AG04450 (cell line): ENCODE measurements at regions not wholly inside any gene's neighbourhood (a gene's known extent, or its start where the extent isn't known, plus 50 kb on each side); places are given as distances from the start of the nearest gene placed in this dataset.

ENCODE experiments used
- CTCF ChIA-PET: fragments of 300-600, 350-600 bp; formaldehyde crosslinking; extraction: SDS; loops from one replicate; lab custom pipeline; 2022; ENCODE audit warnings: antibody characterized with exemption, inconsistent platforms; lab: Charles Lee
- POLR2A ChIA-PET: fragments of 350-600 bp; formaldehyde crosslinking; extraction: SDS; loops from one replicate; lab custom pipeline; 2021; ENCODE audit warnings: antibody characterized with exemption, inconsistent platforms; lab: Yijun Ruan, JAX
- DNase-seq: peaks from one replicate; pipeline ENCODE4 v3.0.0-alpha.2; 2011; ENCODE audit warnings: low read depth, low spot score
- H3K27ac ChIP-seq: one replicate; pipeline ENCODE4 v1.5.1; 2012; ENCODE audit warnings: low read depth, low read length, control low read depth
- H3K27me3 ChIP-seq: one replicate; pipeline ENCODE4 v1.6.0; 2012; ENCODE audit warnings: low read length; ENCODE audit not compliant: control insufficient read depth, insufficient read depth
- H3K4me3 ChIP-seq: 2 replicates; pipeline ENCODE4 v1.5.1; 2011; ENCODE audit warnings: mild to moderate bottlenecking, low read depth, low read length, control low read depth
- H3K9me3 ChIP-seq: 2 replicates; pipeline ENCODE4 v1.5.1; 2012; ENCODE audit warnings: low read length; ENCODE audit not compliant: control insufficient read depth, insufficient read depth
- TF ChIP-seq, protein P1 (sequence below): IDR thresholded peaks from 2 replicates; pipeline ENCODE4 v1.5.1; 2011; ENCODE audit warnings: low read depth, low read length, control low read depth, inconsistent platforms

GRCh38 chr3:5425371-5425770, 237.9 kb downstream of the EDEM1 start:
- H3K4me3 ChIP-seq = no peak overlapping the region
- POLR2A ChIA-PET = no interaction called here
- no peaks in the 10 kb centered on the region for H3K27me3 ChIP-seq
- TF ChIP-seq, protein P1, sequence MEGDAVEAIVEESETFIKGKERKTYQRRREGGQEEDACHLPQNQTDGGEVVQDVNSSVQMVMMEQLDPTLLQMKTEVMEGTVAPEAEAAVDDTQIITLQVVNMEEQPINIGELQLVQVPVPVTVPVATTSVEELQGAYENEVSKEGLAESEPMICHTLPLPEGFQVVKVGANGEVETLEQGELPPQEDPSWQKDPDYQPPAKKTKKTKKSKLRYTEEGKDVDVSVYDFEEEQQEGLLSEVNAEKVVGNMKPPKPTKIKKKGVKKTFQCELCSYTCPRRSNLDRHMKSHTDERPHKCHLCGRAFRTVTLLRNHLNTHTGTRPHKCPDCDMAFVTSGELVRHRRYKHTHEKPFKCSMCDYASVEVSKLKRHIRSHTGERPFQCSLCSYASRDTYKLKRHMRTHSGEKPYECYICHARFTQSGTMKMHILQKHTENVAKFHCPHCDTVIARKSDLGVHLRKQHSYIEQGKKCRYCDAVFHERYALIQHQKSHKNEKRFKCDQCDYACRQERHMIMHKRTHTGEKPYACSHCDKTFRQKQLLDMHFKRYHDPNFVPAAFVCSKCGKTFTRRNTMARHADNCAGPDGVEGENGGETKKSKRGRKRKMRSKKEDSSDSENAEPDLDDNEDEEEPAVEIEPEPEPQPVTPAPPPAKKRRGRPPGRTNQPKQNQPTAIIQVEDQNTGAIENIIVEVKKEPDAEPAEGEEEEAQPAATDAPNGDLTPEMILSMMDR = no peak
- no peak for DNase-seq
- H3K27ac ChIP-seq = no peak overlapping the region
- H3K9me3 ChIP-seq = no peaks in the 10 kb centered on the region
- CTCF ChIA-PET = interaction anchor here (0.7 kb wide), 1 partner anchor 34 kb away, joined by 4 read pairs; no protein-coding TSS in a partner anchor

DNA sequence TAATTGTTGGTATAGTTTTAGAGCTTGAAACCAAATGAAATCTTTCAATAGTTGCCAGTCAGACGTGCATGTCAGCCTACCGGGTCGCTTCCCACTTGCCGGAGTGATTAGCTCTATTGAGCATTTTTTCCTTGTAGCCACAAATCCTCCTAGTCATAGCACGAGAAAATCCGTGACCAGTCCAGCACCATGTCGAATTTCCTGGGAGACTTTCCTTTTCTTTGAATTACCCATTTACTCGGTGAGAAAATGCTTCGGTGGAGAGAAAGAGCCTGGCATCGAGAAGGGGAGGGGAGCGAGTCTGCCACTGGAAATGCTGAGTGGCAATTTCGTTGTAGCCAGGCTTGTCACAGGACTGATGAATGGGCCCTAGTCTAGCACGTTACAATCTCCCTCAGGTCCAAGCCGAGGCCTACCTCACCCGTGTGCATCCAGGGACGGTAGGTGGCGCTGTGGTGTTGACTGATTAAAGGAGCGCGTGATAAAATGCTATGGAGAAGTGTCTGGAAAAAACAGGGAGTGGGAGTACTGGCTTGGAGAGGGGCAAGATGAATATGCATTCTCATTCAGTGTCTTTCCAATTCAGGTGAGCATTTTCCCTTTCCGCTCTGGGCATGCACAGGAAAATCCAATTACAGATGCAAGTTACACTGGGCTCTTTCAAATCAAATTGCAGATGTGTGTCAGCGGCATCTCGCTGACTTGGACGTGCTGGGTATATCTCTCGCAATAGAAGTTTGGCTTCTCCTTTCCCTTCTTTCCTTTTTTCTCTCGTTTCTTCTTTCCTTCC, 238.8 kb downstream of the EDEM1 start:
- no peaks in the 10 kb centered on the region for H3K9me3 ChIP-seq
- no peak overlapping the region for H3K27ac ChIP-seq
- no peaks in the 10 kb centered on the region for H3K27me3 ChIP-seq
- ChIA-PET POLR2A (no interaction called here), CTCF (interaction anchor here (0.7 to 0.9 kb wide), 3 partner anchors 26 to 1982 kb away, joined by 3 to 4 read pairs (median 3); no protein-coding TSS in a partner anchor)
- TF ChIP-seq, protein P1 = peak; percentile 78
- no peak overlapping the region for H3K4me3 ChIP-seq
- no peak for DNase-seq

- ChIA-PET POLR2A (no interaction called here), CTCF (interaction anchor here (0.7 to 1.2 kb wide), 4 partner anchors 11 to 1981 kb away, joined by 3 to 4 read pairs (median 4); no protein-coding TSS in a partner anchor)
- Histone ChIP-seq H3K9me3 (no peaks in the 10 kb centered on the region), H3K27ac (no peak overlapping the region), H3K4me3 (no peak overlapping the region), H3K27me3 (no peaks in the 10 kb centered on the region)
- TF ChIP-seq, protein P1 = no peak
- no peak for DNase-seq
Observed at GRCh38 chr3:5427021-5427420, 239.5 kb downstream of the EDEM1 start.

DNA sequence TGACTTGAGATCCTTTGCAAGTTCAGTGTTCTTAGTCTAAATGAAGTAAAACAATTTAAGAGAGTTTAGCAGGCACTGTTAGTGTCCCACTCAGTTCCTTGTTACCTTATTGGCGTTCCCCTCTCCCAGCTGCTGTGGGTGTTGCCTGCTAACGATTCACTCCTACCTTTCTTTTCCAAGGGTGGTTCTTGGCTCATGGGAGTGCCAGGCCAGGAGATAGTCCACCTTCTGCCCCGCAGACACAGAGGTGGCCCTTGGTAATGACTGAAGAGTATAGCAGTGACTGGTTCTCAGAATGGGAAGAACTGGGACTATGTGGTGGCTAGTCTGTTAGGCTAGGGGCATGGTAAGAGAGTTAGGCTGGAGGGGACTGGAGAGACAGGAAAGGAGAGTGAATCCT, 240.4 kb downstream of the EDEM1 start:
- no peaks in the 10 kb centered on the region; the same call in 1 of the 2 replicates for H3K9me3 ChIP-seq
- no peak for DNase-seq
- H3K4me3 ChIP-seq = no peak overlapping the region
- TF ChIP-seq, protein P1 = no peak
- no peak overlapping the region for H3K27ac ChIP-seq
- POLR2A ChIA-PET = no interaction called here
- H3K27me3 ChIP-seq = no peaks in the 10 kb centered on the region
- CTCF ChIA-PET = interaction anchor here (0.5 to 1.2 kb wide), 2 partner anchors 34 to 36 kb away, joined by 4 read pairs; no protein-coding TSS in a partner anchor
